Muscle layer of duodenum (tissue), 2 donors: ENCODE measurements at regions not wholly inside any gene's neighbourhood (a gene's known extent, or its start where the extent isn't known, plus 50 kb on each side); places are given as distances from the start of the nearest gene placed in this dataset.

ENCODE experiments used
- H3K27ac ChIP-seq: one replicate; pipeline ENCODE4 v1.7.0; 2013; ENCODE audit warnings: mild to moderate bottlenecking, low read length
- H3K27me3 ChIP-seq: one replicate; pipeline ENCODE4 v1.7.0; 2013; ENCODE audit warnings: low read depth, mild to moderate bottlenecking, control low read depth, low read length
- H3K36me3 ChIP-seq, 2 donors: one replicate each; pipeline ENCODE4 v1.7.0; 2013; ENCODE audit warnings: low read length in 2 of 2, control low read depth in 1 of 2, mild to moderate bottlenecking in 1 of 2; ENCODE audit not compliant: insufficient read depth in 2 of 2, control insufficient read depth in 1 of 2
- H3K4me1 ChIP-seq, 2 donors: one replicate each; pipeline ENCODE4 v1.7.0; 2013; ENCODE audit warnings: low read length in 2 of 2, mild to moderate bottlenecking in 2 of 2, control low read depth in 1 of 2, moderate library complexity in 1 of 2; ENCODE audit not compliant: insufficient read depth in 2 of 2, control insufficient read depth in 1 of 2
- H3K4me3 ChIP-seq, 2 donors: one replicate each; pipeline ENCODE4 v1.7.0; 2013; ENCODE audit warnings: low read length in 2 of 2, low read depth in 1 of 2, mild to moderate bottlenecking in 1 of 2
- H3K9me3 ChIP-seq, 2 donors: one replicate each; pipeline ENCODE4 v1.7.0; 2013; ENCODE audit warnings: low read length in 2 of 2, control low read depth in 1 of 2, mild to moderate bottlenecking in 1 of 2; ENCODE audit not compliant: control insufficient read depth in 1 of 2
- donor health status: healthy.

DNA sequence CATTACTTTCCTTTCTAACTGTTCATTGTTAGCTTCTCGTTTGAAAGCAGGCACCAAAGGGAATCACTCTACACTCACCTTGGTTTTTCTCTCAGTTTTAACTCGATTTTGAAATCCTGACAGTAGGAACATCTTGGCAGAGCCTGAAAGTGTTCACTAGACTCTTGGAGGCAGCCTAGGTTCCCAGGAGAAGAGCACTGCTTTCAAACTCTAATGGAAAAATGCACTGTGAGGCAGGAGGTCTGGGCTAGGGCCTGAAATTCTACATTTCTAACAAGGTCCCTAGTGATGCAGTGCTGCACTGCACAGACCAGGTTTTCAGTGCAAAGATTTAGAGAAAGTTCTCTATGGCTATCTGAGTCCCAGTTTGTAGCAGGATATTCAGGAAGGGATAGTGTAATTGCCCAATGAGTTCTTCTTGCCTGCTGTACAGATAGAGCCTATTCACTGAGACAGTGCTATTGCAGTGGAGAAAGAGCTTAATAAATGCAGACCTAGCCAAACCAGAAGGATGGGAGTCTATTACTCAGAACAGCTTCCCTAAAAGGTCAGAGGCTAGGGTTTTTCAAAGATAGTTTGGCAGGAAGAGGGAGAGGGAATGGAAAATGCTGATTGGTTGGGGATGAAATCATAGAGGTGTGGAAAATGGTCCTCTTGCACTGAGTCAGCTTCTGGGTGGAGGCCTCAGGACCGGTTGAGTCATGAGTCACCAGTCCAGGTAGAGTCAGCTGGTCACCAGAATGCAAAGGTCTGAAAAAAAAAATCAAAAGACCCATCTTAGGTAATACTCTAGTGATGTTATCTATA is 153.9 kb downstream of the GPBP1 start:
- Histone ChIP-seq H3K27me3 (no peaks in the 10 kb centered on the region), H3K9me3 (no peaks in the 10 kb centered on the region), H3K36me3 (no peaks in the 10 kb centered on the region), H3K27ac (no peak overlapping the region), H3K4me1 (peaks cover 0 to 14% of the 10 kb centered on the region in 2 donors), H3K4me3 (no peak overlapping the region)

DNA sequence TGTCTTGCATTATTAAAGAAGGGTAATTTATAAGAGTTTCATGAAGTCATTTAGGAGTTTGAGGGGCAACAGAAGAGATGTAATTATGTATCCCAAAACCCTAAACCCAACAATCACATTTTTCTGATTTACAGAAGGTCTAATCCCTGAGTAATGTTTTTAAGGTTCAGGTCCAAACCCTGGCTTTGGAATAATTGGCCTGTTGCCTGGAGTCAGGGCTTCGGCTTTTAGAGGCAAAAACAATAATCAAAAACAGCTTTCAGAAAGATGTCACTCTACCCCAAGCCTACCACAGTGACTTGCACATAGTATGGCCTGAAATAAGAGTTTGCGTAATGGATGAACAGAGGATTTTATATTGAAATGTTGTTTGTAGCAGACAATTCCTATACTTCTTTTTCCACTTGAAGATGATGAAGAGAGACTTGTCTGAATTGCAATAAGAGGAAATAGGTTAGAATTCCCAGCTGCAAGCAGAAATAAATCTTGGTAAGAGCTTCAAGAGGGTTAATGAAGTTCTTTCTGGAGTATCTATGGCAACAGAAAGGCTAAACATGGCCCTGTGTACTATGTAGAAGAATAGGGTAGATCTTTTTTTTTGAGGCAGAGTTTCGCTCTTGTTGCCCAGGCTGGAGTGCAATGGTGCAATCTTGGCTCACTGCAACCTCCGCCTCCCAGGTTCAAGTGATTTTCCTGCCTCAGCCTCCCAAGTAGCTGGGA is 152.0 kb downstream of the GPBP1 start:
- Histone ChIP-seq H3K27me3 (no peaks in the 10 kb centered on the region), H3K4me1 (peaks cover 0 to 10% of the 10 kb centered on the region in 2 donors), H3K36me3 (no peaks in the 10 kb centered on the region), H3K9me3 (no peaks in the 10 kb centered on the region), H3K27ac (no peak overlapping the region), H3K4me3 (no peak overlapping the region)

DNA sequence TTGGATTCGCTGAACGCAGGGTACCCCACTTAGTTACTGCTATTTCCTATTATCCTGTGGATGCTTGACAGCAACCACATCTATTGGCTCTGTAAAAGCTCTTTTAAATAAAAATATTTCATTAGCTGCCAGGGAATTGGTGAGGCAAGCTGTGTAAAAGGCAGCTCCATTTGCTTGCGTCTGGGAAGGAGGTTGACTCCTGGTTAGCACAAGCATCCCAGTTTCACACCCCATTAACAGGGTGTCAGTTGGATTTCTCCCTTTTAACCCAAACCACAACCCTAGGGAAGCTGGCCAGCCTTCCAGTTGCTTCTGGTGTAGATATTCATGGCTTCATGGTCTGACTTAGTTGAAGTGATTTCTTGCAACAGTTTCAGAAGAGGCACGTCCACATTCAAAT is 151.0 kb downstream of the GPBP1 start:
- no peak overlapping the region for H3K4me3 ChIP-seq
- H3K27ac ChIP-seq: no peak overlapping the region
- H3K9me3 ChIP-seq: no peaks in the 10 kb centered on the region
- H3K36me3 ChIP-seq: no peaks in the 10 kb centered on the region
- peaks cover 0 to 10% of the 10 kb centered on the region in 2 donors for H3K4me1 ChIP-seq
- no peaks in the 10 kb centered on the region for H3K27me3 ChIP-seq

DNA sequence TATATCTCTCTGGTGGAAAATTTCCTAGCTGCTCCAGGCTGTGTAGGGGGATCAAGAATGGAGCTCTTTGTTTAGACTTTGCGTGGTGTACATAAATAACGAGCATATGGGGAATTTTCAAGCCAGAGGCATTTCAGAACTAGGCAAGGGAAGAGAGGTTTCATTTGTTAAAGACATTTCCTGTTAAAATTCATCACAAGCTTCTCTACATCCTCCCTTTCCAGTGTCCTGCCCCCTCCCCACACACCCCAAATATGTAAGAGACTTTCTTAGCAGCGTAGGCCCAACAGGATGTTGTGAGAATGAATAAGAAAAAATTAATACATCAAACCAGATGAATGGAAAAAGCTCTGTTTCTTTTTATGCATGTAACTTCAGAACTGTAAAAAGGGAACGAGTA is 150.3 kb downstream of the GPBP1 start:
- Histone ChIP-seq H3K27me3 (no peaks in the 10 kb centered on the region), H3K4me1 (peaks cover 0 to 10% of the 10 kb centered on the region in 2 donors), H3K4me3 (no peak overlapping the region), H3K27ac (peak overlapping the region; percentile 42), H3K9me3 (no peaks in the 10 kb centered on the region), H3K36me3 (no peaks in the 10 kb centered on the region)

- H3K4me1 ChIP-seq: peaks cover 0 to 10% of the 10 kb centered on the region in 2 donors
- no peaks in the 10 kb centered on the region for H3K36me3 ChIP-seq
- no peak overlapping the region for H3K27ac ChIP-seq
- H3K9me3 ChIP-seq: no peaks in the 10 kb centered on the region
- no peaks in the 10 kb centered on the region for H3K27me3 ChIP-seq
- no peak overlapping the region for H3K4me3 ChIP-seq
Measured at GRCh38 chr5:57320582-57320981, 146.7 kb downstream of the GPBP1 start.

DNA sequence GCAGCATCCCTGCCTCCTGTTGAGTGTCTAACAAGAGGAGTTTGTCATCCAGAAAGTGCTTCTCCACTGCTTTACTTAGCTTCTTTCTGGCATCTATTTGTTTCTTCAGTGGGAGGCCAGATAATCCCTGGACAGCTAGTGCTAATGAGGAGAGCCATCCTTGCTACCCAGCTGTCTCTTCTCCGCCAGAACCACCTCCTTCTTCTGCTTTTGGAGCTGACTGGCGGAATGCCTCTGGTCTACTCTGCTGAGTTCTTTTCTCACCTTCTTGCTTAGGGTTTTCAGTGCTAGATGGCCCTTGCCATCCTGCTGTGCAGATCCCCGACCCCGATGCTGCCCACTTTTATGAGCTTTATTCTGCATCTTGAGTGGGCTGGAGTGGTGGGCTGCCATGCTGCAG is 145.8 kb downstream of the GPBP1 start:
- Histone ChIP-seq H3K27ac (no peak overlapping the region), H3K27me3 (no peaks in the 10 kb centered on the region), H3K4me1 (peaks cover 0 to 1% of the 10 kb centered on the region in 2 donors), H3K9me3 (no peaks in the 10 kb centered on the region), H3K4me3 (no peak overlapping the region), H3K36me3 (no peaks in the 10 kb centered on the region)

DNA sequence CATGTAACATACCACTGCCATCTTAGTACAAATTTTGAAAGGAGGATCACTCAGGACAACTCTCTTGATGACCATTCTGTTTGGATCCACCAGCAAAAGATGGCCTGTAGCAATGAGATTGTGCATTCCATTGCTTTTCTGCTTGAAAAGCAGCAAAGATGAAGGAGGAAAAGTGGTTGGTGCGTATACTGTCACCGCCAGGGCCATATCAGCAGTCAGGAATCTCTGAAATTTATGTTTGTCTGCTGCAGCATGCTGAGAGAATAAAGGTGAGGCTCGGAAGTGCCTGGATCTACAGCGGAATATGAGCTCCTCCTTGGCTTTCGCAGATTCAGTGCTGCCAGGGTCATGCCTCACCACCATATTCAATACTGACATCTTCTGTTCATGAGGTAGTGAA is 144.4 kb downstream of the GPBP1 start:
- Histone ChIP-seq H3K4me3 (no peak overlapping the region), H3K9me3 (no peaks in the 10 kb centered on the region), H3K27me3 (no peaks in the 10 kb centered on the region), H3K4me1 (no peaks in the 10 kb centered on the region), H3K27ac (peak overlapping the region; percentile 58), H3K36me3 (no peaks in the 10 kb centered on the region)

DNA sequence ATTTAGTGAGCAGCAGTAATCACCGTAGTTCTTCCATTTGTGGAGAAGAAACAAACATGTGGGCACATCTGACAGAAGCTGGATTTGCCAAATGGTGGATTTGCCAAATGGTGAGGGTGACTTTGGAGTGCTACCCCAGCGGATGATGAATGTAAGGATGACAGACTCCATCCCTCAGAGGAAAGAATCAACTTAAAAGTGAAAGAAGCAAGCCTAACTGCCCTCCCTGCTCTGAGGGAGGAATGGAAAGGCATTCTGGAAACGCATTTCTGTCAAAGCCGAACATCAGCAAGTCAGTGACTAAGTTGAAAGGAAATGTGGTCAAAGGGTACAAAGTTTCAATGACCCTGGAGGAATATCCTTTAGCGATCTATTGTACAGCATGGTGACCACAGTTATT is 143.5 kb downstream of the GPBP1 start:
- Histone ChIP-seq H3K36me3 (no peaks in the 10 kb centered on the region), H3K27ac (peak overlapping the region; percentile 58), H3K9me3 (no peaks in the 10 kb centered on the region), H3K4me3 (peak overlapping the region in 1 of 2 donors; percentile 10), H3K4me1 (no peaks in the 10 kb centered on the region), H3K27me3 (no peaks in the 10 kb centered on the region)

- no peaks in the 10 kb centered on the region for H3K36me3 ChIP-seq
Measured at GRCh38 chr5:57316798-57317327, 143.0 kb downstream of the GPBP1 start.

DNA sequence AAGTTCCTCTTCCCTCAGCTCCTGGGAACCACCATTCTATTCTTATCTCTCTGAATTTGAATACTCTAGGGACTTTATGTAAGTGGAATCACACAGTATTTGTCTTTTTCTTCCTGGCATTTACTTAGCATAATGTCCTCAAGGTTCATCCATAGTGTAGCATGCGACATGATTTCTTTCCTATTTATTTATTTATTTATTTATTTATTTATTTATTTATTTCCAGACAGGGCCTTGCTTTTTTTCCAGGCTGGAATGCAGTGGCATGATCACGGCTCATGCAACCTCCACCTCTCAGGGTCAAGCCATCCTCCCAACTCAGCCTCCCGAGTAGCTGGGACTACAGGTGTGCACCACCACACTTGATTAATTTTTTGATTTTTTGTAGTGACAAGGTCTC is 142.1 kb downstream of the GPBP1 start:
- H3K36me3 ChIP-seq: no peaks in the 10 kb centered on the region
- H3K9me3 ChIP-seq: no peaks in the 10 kb centered on the region
- no peak overlapping the region for H3K27ac ChIP-seq
- H3K4me3 ChIP-seq: no peak overlapping the region
- no peaks in the 10 kb centered on the region for H3K27me3 ChIP-seq
- H3K4me1 ChIP-seq: no peaks in the 10 kb centered on the region

More at GRCh38 chr5:57316798-57317327, 143.0 kb downstream of the GPBP1 start:
- H3K4me3 ChIP-seq: peak overlapping the region in 1 of 2 donors; percentile 10
- H3K27ac ChIP-seq: peak overlapping the region; percentile 58
- no peaks in the 10 kb centered on the region for H3K4me1 ChIP-seq
- no peaks in the 10 kb centered on the region for H3K9me3 ChIP-seq
- H3K27me3 ChIP-seq: no peaks in the 10 kb centered on the region
